Hematopoietic multipotent progenitor cell treated with erythropoietin and hydrocortisone succinate and interleukin-3 and kit ligand, for 4 days (in vitro differentiated cells): ENCODE measurements at regions not wholly inside any gene's neighbourhood (a gene's known extent, or its start where the extent isn't known, plus 50 kb on each side); places are given as distances from the start of the nearest gene placed in this dataset.

Experiments used
- DNase-seq: peaks from one replicate; pipeline ENCODE4 v3.0.0-alpha.2; 2015

GRCh38 chr4:42736527-42737195 is 79.8 kb upstream of the ATP8A1 start:
- DNase-seq, result no peak

DNA sequence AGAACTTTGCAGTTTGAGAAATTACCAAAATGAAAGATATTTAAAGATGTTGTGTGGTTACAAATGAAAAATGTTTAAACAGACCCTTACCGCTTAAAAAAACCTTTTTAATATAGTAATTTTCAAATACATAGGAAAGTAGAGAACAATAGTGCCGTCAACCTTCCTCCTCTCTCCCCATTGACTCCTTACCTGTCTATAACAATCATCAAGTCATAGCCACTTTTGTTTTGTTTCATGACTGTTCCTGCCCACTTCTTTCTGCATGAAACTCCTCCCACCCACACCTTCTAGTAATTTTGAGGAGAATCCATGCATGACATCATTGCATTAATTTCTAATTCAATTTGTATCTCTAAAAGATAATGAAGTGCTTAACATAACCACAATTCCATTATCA is 76.5 kb upstream of the ATP8A1 start:
- DNase-seq, result no peak

DNA sequence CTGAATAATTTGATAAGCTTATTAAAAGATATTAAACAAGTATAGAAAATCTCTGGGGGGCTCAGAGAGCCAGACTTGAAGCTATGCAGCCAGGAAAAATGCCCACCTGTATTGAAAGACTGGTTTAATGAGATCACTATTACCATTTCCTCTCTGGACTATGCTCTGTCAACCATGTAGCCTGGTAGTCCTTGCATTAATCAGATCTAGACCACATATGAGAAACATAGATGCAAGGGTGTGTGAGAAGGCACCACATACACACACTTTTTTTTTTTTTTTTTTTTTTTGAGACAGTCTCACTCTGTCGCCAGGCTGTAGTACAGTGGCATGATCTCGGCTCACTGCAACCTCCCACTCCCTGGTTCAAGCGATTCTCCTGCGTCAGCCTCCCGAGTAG is 75.9 kb upstream of the ATP8A1 start:
- no peak for DNase-seq

DNA sequence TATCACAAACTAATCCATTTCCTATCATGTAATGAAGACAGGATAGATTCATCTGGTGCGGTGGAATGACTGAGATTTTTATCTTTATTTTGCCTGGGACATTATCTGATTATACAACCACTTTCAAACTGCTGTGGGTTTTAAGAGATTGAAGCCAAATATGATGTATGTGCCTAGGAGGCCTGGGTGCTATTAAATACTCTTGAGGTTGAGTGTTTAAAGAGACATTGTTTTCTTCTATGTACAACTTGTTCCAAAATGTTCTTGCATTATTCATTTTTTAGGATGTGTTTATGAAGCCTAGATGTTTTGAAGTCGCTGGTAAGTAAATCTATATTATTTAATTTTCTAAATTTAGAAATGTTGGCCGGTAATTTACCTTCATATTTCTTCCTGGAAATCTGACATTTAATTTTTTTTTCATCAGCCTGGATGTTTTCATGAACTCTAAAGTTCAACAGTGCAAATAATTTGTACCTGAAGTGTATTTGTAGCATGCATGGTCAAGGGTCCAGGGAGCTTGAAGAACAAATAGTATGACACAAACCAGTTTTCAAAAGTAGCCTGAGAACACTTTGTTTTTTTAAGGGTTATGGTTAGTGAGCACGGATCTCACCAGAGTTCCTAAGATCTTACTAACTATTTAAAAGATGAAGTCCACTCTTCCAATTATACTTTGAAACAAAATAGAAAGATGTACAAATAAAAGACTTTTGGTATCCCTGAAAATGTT is 72.8 kb upstream of the ATP8A1 start:
- no peak for DNase-seq

GRCh38 chr4:42724451-42724850 is 67.5 kb upstream of the ATP8A1 start:
- no peak for DNase-seq

DNA sequence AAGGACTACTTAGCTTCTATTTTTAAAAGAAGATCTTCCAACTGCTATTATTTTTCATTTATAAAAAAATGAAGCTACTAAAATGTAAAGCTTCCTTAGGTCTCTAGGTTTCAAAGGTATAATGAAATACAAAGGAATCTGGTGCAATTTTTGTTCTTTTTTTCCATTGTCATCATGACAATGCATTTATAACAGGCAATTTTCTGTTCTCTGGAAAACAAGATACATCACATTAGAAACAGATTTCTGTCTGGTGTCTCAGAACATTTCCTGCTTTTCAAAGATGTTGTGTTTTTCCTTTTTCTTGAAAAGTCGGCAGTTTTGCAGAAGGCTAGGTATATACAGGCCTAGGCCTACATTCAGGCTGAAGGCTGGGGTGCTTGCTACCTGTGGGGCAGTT is 63.6 kb upstream of the ATP8A1 start:
- peak; percentile 53 for DNase-seq

DNA sequence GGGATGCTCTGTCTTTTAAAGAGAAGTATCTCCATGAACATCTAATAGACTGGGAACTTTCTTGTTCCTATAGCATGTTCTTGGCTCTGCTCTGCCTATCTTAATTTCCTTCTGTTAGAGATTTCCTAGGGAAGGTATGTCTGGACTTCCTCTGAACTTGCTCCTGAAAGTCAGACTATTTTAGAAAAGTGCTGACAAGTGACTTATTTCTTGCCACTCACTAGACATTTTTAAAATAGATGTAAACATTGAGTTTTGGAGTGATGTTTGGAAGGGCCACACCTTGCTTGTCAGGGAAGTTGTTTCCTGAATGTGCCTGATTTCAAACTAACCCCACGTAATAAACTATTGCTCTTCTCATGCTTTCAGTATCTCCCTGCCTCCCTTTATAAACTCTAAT is 62.4 kb upstream of the ATP8A1 start:
- no peak for DNase-seq

DNA sequence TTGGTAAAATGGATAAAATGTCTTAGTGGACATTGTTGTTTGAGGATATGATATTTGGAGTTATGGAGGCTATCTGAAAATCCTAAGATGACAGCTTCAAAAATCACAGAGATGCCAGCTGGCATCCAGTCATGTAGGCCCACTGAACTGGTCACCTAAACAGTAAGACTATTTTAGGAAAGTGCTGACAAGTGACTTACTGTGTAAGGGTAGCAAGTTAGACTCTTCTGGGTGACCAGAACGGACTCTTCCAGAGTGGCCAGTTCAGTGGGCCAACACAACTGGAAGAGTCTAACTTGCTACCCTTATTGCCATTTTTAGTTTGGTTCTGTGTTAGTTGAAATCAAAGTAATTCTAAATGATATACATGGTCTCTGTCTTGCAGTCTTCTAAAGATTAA is 61.4 kb upstream of the ATP8A1 start:
- DNase-seq, result no peak

GRCh38 chr4:42716996-42717395 is 60.1 kb upstream of the ATP8A1 start:
- peak; percentile 48 for DNase-seq

GRCh38 chr4:42715807-42716482 is 59.0 kb upstream of the ATP8A1 start:
- no peak for DNase-seq

DNA sequence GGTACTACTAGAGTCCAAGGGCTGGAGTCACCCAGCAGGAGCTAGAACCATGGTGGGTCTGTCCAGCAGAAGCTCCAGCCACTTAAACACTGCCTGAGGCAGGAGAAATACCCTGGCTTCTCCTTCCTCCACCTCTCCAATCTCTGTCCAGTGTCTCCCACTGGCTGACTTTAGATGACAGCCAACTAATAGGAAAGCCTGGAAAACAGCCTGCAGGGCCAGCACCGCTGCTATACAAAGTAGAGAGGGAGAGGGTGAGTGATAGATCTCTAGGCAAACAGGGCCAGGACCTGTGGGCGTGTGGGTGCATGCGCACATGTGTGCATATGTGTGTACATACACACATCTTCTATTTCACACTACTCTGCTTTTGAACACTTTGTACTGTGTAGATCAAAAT is 56.5 kb upstream of the ATP8A1 start:
- DNase-seq, result no peak

DNA sequence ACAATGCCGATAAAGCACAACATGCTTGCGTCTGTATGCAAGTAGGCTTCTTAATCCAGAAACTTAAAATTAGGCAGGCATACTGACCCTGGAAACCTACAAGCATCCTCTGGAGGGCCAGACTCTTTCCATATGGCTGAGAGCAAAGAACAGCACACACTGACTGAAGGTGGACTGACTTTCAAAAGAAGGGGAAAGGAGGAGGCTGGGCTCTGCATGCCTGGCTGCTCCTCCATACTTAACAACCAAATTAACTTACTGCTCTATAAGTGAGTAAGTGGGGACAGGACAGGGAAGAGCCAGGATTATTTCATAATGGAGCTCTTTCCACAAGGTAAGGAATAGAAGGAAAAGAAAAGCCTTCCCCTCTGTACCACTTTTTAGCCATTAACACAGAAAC is 55.9 kb upstream of the ATP8A1 start:
- DNase-seq, result no peak

DNA sequence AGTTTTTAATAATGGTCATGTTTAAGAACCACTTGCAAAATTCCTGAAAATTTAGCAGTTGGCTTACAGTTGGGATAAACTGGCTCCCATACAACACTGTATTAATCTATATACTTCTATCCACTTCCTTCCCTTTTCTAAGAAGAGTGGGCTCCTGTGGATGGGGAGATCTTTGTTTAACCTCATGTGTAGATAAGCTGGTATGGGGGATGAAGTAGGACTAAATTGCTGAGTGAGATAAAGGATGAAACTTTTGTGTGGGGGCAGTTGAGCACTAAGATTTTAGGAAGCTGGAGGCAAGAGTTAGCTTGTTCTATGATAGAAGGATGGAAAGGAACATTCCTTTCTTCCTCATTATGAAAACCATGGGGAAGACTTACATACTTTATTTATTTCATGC is 54.6 kb upstream of the ATP8A1 start:
- peak; percentile 68 for DNase-seq

- DNase-seq, result no peak
Observed at GRCh38 chr4:42710761-42711160, 53.9 kb upstream of the ATP8A1 start.

DNA sequence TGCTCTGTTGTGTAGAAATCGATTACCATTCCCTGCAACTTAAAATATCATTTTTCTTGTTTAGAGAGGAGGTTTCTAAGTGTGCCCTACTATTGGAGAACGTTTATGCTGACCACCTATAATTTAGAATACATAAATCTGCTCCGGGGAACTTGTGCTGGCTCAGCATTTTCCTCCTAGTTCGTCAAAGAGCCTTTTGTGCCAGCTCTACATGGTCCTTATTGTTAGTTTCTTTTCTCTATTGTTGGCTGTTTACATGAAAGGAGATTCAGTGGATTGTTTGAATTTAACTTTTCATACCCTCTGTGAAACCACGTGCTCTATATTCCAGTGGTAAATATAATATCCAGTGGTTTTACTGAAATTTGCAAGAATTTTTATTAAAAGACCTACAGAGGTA is 53.4 kb upstream of the ATP8A1 start:
- no peak for DNase-seq

DNA sequence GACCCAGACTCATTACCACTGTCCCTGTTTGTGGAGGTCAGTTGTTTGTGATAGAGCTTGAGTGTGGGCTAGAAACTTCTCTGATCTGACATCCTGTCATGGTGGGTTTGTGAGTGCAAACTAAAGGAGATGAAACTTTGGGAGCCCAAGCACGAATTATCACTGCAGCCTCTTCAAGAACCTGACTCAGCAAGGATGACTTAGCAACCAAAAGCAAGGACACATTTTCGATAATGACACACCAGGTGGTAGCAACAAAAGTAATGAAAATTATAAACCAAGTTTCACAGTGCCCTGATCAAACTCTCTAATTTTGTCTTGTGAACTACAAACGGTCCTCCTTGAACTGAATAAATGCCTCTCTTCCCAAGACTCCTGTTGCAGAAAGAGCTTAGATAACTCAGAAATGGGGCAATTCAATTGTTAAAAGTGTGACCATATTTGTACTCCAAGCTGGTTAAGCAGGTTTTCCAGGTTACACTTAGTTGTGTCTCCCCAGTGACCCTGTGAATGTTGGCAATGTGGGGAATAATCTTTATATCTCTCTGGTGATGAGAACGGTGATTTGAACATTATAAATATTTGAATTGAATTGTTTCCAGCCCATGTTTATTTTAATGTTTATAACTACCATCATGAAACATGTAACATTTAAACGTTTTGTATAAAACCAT is 52.6 kb upstream of the ATP8A1 start:
- DNase-seq, result no peak

DNA sequence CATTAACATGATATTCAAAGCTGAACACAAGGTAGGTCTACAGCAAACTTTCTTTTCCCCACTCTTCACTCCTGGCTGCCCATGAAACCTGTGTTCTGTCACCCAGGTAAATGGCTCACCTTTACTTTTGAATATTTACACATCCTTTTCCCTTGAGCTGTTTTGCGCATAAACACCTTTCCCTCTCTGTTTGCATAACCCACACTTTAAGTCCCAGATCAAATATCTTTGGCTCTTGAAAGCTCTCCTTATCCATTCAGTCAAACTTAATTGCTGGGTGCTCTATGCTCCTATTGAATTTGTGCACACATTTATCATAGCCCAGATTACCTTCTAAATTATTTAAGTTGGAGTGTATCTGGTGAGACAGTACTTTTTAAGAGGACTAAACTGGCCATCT is 51.7 kb upstream of the ATP8A1 start:
- DNase-seq, result no peak
